ENCODE measurements at regions not wholly inside any gene's neighbourhood (a gene's known extent, or its start where the extent isn't known, plus 50 kb on each side); places are given as distances from the start of the nearest gene placed in this dataset.

DNA sequence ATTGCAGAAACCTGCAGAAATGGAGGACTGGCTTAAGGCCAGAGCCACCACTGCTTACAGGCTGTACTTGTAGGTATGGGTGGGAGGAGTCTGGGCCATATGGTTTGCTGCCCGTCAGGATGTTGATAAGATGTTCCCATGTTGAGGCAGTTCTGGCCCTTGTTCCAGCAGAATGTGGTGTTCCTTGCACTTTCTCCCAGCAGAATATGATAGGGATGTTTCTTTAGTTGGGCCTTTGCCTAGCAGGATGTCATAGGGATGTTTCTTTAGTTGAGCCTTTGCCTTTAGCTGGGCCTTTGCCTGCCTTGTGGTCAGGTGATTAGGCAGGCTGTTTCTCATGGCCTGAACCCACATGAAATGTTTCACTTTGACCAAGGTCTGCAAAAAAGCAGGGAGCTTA lies 139.1 kb upstream of the PAQR3 start:
- no peak for DNase-seq

DNA sequence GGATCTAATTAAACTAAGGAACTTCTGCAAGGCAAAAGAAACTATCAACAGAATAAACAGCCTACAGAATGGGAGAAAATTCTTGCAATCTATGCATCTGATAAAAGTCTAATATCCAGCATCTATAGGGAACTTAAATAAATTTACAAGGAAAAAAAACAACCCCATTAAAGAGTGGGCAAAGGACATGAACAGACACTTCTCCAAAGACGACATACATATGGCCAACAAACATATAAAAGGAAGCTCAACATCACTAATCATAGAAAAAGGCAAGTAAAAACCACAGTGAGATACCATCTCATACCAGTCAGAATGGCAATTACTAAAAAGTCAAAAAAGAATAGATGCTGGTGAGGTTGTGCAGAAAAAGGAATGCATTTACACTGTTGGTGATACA lies 134.8 kb upstream of the PAQR3 start:
- DNase-seq: no peak

DNA sequence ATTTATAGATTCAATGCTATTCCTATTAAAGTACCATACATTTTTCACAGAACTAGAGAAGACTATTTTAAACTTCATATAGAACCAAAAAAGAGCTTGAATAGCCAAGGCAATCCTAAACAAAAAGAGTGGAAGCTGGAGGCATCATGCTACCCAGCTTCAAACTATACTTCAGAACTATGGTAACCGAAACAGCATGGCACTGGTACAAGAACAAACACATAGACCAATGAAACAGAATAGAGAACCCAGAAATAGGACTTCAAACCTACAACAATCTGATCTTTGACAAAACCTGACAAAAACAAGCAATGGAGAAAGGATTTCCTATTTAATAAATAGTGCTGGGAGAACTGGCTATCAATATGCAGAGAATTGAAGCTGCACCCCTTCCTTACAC lies 134.2 kb upstream of the PAQR3 start:
- no peak for DNase-seq

DNA sequence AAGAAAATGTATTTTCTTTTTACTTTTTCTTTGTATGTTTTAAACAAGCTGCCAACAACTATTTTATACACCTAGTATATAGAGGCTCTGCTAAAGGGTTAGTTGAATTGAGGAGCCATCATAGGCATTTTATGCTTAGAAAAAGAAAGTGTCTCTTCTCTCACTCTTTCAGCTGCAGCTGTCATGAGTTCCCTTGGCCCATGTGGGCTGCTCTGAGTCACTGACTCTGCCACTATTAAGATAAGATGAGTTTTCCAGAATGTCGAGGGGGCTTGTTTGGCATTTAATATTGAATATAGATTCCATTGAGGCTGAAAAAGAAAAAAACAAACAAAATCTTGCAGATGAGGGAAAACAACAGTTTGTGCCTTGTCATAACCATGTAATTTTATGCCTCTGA lies 126.0 kb upstream of the PAQR3 start:
- DNase-seq: no peak

DNA sequence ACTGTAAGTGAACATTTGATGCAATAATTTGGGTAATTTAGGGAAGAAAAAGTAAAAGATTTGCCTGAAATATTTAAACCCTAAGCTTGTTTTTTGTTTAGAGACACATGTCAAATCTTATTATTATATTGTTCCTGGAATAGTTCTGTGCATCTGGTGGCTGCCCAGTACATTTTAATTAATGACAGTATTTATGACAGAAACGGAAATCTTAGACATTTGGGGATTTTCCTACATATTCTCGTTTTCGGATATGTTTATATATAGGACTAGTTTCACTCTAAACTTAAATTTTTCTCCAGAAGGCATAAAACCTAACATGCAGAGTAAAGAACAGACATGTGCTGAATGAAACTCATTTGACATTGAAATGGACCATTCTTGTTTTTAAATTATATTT lies 125.6 kb upstream of the PAQR3 start:
- no peak for DNase-seq

DNA sequence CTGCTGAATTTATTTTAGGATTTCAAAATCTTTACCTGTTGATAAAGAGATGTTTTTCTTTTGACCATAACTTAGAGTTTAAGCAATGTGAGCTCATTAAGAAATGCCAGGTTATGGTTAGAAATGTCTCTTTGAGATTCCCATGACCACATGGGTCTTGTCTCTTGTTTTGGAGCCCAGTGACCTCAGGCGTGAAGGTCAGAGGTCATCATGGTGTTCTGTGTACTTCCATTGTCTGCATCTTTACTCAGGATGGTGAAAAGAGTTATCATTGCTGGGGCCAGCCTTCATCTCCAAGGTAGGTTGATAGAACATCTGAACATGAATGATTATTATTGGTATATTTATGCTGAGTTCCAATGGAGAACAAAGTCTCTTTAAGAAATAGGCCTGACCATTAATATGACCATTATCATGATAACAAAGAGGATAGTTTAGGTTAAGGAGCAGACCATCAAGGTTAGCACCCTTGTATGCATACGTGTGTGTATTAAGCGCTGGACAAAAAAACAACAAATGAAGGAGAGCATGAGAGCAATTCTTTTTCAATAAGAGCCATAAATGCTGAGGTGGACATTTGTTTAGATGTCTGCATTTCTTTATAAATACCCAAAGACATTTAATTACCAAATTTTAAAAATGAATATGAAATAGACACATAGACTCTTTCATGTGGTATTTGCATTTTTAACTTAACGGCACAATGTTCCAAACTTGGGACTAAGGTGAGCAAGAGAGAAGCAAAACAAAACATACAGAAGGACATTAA lies 120.6 kb upstream of the PAQR3 start:
- no peak for DNase-seq

DNA sequence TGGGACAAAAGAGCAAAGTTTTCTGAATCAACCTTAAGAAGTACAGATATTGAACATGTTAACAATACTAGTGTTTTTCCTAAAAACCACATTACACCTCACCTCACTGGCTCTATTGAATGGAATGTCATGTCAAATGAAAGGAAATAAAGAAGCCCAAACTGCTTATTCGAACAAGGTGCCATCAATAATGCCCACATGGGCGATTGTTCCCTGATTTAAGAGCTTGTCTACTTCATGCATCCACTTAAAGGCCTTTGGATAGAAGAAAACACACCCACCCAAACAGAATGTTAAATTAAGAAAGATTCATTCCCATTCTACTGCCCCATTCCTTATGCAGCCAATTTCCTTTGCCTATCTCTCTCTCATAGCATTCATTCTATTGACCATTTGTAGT lies 118.5 kb upstream of the PAQR3 start:
- DNase-seq: no peak

DNA sequence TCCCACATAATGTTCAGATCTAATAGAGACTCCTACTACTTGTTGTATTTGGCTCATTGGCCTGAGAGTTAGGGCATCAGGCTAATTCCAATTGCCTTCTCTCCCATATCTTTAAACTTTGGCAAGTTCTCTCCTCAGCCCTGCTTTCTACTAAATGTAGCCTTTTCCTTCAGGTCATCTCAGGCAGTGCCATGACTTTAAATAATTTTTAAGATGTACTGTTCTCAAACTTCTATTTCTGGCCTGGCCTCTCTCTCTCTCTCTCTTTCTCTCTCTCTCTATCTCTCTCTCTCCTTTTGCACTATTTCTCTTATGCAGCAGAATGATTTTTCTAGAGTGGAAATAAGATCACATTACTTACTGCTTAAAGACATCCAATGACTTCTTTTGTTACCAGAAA lies 114.5 kb upstream of the PAQR3 start:
- no peak for DNase-seq

DNA sequence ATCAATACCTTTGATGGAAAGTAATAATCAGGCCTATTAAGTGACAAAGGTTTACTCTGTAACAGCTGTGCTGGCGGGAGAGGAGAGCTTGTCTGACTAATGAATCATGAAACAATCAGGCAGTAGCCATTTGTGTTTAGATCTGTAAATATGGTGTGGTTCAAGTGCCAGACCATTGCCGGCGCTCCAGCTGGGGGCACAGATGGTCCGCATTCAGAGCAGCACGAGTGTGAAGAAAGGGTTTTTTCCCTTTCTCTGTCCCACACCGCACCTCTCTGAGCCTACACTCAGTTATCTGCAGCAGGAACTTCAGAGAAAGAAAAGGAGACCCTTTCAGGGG lies 111.3 kb upstream of the PAQR3 start:
- no peak for DNase-seq

DNA sequence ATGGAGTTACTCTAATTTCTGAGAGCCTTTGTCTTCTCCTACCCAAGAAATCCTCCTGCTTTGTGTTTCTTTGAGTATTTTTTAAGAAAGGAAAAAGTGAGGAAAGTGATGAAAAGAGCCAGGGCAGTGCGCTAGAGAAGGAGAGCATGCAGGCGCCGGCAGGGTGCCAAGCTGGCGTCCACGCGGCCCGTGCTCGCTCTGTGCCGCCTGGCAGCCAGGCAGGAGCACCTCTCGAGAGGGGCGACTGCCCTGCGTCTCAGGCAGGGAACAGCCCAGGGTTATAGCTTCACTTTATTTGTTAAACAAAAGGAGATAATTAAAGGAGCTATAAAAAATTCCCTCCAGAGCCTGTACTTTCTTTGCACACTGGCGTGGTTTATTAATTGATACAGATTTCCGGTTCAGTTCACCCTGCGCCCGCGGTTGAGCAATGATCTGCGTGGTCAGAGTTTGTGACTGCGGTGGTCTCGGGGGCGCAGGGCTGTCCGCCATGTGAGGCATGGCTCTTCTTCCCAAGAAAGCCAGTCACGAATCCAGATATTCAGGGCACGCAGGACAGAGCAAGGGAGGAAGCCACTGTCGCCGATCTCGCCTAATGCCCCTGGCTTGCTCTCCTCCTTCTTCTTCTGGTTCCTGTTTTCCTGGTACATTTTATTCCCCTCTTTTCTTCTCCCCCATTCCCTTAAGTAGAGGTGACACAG lies 110.8 kb upstream of the PAQR3 start:
- no peak for DNase-seq

DNA sequence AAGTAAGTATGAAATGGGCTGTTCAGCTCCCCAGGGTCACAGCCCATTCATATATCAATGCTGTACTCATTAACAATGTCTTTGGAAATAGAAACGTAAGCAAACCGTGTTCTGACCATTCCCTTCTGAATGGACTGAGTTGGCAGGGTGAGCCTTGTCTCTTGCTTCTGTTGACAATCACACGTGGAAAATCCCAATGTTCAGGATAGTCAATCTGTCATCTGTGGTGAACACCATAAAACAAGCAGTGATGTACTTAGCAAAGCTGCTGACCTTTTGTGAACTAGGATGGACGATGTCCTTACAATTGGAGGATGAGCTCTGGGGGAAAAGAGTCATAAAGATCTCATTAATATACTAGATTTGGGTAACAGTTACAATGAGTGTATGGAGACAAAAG lies 109.6 kb upstream of the PAQR3 start:
- DNase-seq: no peak

DNA sequence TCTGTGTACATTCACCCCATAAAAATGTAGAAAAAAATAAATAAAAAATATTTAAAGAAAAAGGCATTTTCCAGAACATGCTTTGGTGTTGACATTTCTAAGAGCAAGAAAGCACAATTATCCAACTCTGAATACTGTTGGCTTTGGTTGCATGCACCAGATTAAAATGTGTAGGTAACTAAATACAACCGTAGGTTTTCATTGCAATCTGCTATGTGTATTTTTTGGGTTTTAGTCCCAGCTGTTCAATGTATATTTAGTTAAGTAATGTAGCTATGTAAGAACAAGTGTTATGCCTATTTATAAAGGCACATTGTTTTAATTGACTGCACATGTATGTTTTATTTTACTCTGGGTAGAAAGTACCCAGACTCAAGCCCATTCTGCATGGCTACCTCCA lies 108.1 kb upstream of the PAQR3 start:
- no peak for DNase-seq

DNA sequence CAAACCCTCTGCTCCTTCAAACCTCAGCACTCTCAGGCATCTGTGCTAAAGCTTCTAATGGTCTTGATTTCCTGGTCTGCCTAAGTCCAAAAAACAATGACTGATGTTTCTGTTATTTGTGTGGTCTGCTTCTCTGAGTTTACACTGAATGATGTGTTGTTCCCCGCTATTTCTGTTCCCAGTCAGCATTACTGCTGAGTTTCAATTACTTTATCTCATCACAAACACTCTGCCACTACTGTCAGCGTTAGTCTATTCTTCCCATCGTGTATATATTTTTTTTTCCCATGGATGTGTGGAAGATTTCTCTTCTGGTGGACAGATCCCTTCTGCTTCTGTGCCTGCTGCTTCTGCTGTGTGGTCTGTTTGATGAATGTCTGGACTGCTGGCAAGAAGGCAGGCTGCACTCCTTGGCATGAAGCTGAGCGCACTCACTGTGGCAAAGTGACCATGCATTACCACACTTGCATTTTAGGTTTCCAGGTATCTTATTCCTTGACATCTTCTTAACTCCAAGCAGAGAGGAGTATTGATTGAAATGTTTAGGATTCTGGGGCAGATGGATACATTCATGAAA lies 106.9 kb upstream of the PAQR3 start:
- no peak for DNase-seq

DNA sequence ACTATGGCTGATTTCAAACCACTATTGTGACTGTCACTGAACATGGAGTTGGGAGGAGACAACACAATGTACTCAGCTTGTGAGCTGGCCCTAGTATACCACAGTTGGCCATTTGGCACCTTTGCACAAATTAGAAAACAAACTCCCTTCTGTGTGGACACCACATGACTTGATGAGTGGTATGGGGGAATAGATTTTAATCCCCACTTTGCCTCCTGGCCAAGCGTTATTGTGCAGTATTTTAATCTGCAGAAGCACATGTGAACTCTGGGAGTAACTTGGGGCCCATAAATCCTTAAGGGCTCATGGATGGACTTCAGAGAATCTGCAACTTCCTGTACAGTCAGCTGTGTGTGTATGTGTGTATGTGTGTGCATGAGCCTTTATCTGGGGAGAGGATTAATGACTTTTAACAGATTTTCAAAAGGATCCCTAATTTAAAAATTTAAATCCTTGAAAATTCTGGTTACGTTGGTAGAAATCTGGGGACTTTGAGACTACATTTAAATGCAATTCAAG lies 105.0 kb upstream of the PAQR3 start:
- DNase-seq: no peak

DNA sequence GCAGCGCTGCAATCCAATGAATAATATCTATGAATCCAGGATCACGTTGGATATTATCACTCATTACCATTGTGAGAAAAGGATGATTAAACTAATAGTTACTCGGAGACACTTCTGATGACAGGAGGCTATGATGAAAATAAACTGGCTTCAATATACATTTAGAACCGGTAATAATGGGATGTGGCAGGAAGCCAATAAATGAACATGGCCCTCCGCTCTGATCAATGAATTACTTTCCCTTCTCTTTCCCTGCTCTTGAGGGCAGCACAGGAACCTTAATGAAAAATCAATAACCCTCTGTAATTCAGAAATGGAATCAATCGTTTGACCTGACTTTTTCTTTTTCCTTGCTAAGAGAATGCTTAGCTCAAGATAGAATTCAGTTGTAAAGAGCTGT lies 103.9 kb upstream of the PAQR3 start:
- DNase-seq: no peak

DNA sequence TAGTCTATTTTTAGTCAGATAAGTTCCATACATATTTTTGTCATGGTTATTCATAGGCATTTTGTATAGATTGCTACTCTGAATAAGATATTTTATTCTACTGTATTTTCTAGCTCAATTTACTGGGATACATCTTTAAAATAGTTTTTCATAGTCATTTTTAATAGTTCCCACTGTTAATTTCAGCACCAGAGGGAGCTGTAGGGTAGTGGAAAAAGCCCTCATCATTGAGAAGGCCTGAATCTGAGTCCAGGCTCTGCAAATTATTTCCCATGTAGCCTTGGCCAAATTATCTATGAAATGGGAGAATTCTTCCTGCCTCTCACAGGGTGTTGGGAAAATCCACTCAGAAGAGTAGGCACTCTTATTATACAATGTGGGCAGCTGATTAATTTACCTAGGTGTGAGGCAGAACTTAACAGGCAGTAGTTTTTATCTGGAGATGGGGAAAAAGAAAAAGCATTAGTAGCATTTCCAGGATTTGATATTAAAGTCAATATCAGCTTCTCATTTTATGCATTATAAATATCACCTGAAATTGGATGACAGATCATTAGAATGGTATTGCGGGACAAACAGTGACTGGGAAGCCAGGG lies 102.9 kb upstream of the PAQR3 start:
- DNase-seq: no peak

DNA sequence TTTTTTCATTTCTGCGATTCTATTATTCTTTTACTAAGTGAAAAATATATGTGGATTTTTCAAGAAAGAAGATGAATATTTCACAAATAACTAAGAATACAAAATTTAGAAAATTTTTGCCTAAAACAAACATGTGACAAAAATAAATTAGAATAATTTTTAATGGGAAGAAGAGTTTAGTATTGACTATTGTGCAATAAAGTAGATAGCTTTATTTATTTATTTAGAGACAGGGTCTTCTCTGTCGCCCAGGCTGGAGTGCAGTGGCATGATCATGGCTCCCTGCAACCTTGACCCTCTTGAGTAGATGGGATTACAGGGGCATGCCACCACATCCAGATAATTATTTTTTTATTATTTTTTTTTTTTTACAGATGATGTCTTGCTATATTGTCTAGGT lies 95.3 kb upstream of the PAQR3 start:
- no peak for DNase-seq

DNA sequence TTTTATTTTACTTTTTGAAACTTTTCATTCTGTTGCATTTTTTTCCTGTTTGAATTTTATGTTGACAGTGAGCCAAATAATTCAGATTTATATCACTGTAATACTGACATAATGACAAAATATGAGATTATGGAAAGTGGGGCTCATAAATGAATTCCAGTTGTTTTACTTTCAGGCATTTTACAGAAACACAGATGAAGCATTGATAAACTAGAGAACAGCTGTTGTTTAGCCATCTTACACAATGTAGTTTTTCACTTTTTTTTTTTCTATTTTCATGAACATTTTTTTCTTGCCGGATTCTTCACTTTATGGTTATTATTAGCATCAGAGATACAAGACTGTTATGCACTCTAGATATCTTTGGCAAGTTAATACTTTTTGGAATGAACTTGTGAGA lies 91.7 kb upstream of the PAQR3 start:
- DNase-seq: no peak

DNA sequence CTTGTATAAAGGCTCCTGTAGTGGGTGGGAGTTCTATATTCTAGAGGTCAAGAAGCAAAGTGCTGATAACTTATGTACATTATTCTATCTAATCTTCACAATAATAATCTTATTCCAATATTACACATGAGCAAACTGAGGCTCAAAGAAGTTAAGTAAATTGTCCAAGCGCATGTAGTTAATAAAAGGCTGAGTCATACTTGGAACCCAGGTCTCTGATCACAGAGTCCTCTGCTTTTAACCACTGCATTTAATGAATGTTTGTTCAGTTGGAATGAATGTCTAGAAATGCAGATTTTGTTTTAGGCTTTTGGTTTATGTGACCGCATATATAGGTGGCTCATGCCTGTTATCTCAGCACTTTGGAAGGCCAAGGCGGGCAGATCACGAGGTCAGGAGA lies 88.4 kb upstream of the PAQR3 start:
- no peak for DNase-seq

DNA sequence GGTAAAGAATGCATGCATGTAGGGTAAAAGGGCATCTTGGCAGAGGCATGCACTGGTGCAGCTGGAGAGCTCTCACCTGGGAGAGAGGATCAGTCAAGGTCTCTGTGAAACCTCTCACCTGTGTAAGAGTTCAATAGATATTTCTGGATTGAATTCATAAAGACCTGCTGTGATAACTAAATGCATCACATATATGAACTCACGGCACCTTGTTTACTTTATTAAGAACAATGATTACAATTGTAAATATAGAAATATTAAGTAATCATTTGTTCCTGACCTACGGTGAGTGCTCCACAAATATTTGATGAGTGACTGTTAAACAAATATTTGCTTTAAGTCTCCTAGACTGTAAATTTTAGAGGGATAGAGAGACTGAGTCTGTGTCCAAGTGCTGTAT lies 85.9 kb upstream of the PAQR3 start:
- no peak for DNase-seq

DNA sequence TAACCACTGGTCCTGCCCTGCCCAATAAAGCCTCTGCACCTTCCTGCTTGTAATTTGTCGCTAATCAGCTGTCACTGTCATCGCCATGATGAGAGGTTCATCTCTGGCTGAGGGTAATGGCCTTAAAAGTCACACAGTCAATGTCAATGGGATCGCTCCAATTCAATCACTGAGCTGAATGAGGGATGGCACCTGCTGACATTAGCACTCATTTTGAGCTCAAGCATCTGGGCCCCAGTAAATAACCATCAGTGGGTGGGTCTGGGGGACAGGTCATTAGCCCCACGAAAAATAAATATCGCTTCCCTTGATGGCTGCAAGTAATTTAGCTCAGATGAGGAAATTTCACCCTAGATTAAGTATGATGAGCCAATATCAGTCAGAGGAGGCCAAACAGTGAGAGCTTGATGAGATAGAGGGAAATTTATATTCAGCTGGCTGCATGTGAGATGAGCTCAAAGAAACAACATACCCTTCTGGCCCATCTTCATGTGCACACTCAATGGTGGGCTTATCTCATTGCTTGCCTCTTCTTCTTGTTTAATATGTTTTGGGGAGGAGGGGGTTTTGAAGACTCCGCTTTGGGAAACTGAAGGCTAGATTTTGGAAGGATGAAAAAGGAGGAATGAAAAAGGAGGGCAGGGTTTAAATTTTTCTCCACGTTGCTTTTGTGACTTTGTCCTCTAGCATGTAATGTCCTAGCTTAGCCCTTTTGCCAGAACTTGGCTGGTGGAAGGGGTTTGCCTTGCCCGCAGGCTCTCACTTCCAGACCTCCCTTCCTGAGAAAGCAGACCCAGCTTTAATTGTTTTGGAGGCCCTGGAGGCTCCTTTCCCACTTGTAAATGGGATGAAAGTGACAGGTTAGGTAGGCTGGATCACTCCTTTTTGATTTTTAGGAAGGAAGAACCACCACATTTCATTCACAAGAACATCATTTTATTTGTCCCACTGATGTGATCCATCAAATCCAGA lies 84.8 kb upstream of the PAQR3 start:
- DNase-seq: no peak

DNA sequence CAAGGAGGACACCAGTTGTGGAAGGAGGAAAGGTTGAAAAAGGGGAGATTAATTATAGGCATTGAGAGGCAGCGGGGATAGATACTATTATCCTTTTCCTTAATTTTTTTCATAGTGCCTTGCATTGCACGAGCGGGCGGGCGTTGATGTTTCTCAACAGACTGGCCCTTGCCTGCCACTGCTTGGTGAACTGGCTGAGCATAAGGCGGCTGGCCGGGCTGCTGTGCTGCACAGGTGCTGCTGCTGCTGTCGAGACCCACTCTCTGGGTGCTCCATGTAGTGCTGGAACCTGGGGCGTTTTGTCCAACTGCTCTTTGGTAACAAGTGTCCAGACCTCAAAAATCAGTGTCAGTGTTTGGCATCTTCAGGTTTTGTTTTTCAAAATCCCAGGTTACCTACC lies 83.3 kb upstream of the PAQR3 start:
- no peak for DNase-seq

DNA sequence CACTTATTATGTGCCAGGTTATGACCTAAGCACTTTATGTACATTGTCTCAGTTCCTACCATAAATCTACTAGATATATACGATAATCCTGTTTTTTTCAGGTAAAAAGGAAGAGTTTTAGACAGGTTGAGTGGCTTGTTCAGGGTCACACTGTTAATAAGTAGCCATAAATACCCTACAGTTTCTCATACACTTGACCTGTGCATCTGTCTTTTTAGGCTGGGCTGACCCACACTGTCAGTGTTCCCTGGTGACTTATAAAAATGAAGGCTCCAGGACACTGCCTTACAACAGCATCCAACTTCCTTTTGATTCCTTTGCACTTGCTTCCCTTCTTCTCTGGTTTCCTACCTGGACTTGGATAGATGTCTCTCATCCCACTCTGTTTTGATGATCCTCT lies 78.2 kb upstream of the PAQR3 start:
- DNase-seq: no peak

All from activated effector memory CD4-positive, alpha-beta T cell treated with anti-CD3 and anti-CD28 coated beads, Interleukin-2, amount 50 U/mL, for 16 hours (primary cell).